ENCODE measurements at regions not wholly inside any gene's neighbourhood (a gene's known extent, or its start where the extent isn't known, plus 50 kb on each side); places are given as distances from the start of the nearest gene placed in this dataset.

DNA sequence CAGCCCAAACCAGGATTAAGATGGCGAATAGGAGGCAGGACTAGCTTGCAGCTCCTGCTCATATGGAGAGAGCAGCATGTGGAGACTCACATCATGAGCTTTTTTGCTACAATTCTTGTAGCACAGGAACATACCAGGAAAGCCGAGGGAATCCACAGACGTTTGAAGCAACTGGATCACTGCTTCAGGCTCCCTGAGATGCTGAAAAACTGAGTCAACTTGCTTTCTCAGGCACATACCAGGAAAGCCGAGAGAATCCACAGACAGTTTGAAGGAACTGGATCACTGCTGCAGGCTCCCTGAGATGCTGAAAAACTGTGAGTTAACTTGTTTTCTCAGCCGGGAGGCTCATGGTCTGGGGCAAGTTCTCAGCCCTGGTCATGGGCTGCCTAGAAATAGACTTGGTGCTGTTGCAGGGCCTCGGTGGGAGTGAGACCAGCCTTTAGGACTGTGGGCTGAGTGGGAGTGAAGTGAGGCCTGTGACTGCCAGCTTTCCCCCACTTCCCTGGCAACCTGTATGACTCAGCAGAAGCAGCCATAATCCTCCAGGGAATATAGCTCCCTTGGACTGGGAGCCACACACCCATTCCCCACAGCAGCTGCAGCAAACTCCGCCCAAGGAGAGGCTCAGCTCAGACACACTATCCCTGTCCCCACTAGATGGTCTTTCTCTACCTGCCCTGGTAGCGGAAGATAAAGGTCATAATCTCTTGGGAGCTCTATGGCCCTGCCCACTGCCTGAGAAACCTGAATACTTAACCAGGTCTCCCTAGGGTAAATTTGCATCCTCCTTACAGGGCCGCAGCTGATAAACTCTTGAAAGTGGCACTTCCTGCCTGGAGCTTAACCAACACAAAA, 51.9 kb upstream of the PFN2 start:
- DNase-seq: no peak
- Mint-ChIP-seq H3K4me1 (no peaks in the 10 kb centered on the region), H3K27me3 (peaks cover 5% of the 10 kb centered on the region), H3K4me3 (no peak overlapping the region), H3K36me3 (ENCODE audit: low read depth) (no peaks in the 10 kb centered on the region), H3K27ac (no peak overlapping the region), H3K9me3 (no peaks in the 10 kb centered on the region)
- POLR2A ChIA-PET: no interaction called here
- CTCF ChIA-PET: no interaction called here

GRCh38 chr3:150020527-150020926, 49.8 kb upstream of the PFN2 start:
- POLR2A ChIA-PET: no interaction called here
- Mint-ChIP-seq H3K27me3 (peaks cover 5% of the 10 kb centered on the region), H3K27ac (no peak overlapping the region), H3K36me3 (ENCODE audit: low read depth) (no peaks in the 10 kb centered on the region), H3K4me3 (no peak overlapping the region), H3K4me1 (no peaks in the 10 kb centered on the region), H3K9me3 (no peaks in the 10 kb centered on the region)
- CTCF ChIA-PET: no interaction called here
- no peak for DNase-seq
